ENCODE measurements at regions not wholly inside any gene's neighbourhood (a gene's known extent, or its start where the extent isn't known, plus 50 kb on each side); places are given as distances from the start of the nearest gene placed in this dataset.

DNA sequence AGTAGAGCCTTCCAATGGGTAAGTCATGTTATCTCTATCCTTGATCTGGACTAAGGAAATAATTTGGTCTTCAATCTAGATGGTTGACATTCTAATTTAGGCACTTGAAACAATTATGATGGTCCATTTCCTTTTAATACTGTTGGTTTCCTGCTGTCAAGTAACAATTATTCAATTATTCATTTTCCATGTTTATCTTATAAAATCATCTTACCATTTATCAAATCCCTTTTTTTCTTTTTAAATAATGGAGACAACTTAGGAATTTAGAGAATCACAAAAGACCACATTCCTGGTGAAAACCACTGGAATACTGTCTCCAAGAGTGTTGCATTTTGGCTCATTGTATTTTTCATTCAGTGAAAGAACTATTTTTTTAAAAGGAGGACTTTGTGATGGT lies 148.7 kb upstream of the CTSO start:
- no peaks in the 10 kb centered on the region for H3K36me3 ChIP-seq
- no peaks in the 10 kb centered on the region for H3K27me3 ChIP-seq (replicated peaks in 1 of 7)
- H3K9me3 ChIP-seq = no peaks in the 10 kb centered on the region
- no peak for DNase-seq
- TF ChIP-seq, protein P1, sequence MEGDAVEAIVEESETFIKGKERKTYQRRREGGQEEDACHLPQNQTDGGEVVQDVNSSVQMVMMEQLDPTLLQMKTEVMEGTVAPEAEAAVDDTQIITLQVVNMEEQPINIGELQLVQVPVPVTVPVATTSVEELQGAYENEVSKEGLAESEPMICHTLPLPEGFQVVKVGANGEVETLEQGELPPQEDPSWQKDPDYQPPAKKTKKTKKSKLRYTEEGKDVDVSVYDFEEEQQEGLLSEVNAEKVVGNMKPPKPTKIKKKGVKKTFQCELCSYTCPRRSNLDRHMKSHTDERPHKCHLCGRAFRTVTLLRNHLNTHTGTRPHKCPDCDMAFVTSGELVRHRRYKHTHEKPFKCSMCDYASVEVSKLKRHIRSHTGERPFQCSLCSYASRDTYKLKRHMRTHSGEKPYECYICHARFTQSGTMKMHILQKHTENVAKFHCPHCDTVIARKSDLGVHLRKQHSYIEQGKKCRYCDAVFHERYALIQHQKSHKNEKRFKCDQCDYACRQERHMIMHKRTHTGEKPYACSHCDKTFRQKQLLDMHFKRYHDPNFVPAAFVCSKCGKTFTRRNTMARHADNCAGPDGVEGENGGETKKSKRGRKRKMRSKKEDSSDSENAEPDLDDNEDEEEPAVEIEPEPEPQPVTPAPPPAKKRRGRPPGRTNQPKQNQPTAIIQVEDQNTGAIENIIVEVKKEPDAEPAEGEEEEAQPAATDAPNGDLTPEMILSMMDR (IDR thresholded peaks at IDR 0.05 in 8 of 11, conservative IDR thresholded peaks at IDR 0.05 in 3 of 11) = no peak
- TF ChIP-seq POLR2AphosphoS5 (IDR thresholded peaks at IDR 0.05) (no peak), POLR2A (IDR thresholded peaks at IDR 0.05) (no peak)
- intact Hi-C loops (cut with DNase I; ENCODE audit: low total_unique reads) = no loop called here
- H3K27ac ChIP-seq = no peak overlapping the region
- H3K4me1 ChIP-seq = no peaks in the 10 kb centered on the region
- no peak overlapping the region for H3K4me3 ChIP-seq

DNA sequence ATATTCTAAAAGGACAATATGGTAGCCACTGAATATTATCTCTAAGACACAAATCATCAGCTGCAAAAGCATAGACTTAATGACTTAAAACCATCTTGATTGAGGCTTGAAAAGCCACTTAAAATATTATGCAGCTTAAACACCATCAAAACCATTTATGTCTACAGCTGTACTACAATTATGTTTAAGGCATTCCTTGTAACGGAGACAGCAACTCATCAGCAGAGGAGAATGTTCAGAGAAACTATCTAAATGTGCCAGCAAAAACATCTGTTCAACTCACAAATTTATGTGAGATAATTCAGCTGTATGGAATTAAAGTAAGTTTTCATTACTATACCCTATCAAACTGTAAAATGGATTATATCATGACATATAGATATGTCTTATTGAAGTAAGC lies 147.9 kb upstream of the CTSO start:
- WGBS, 5 donors = 71 to 82% (median 75%) methylated on average over 1 of the region's 1 CpG
- Histone ChIP-seq H3K9me3 (no peaks in the 10 kb centered on the region), H3K27ac (no peak overlapping the region), H3K4me3 (no peak overlapping the region), H3K27me3 (replicated peaks in 1 of 7) (no peaks in the 10 kb centered on the region), H3K4me1 (no peaks in the 10 kb centered on the region), H3K36me3 (no peaks in the 10 kb centered on the region)
- DNase-seq = no peak
- intact Hi-C loops (cut with DNase I; ENCODE audit: low total_unique reads) = no loop called here
- TF ChIP-seq POLR2A (IDR thresholded peaks at IDR 0.05) (no peak), POLR2AphosphoS5 (IDR thresholded peaks at IDR 0.05) (no peak)
- TF ChIP-seq, protein P1 (IDR thresholded peaks at IDR 0.05 in 8 of 11, conservative IDR thresholded peaks at IDR 0.05 in 3 of 11) = no peak

DNA sequence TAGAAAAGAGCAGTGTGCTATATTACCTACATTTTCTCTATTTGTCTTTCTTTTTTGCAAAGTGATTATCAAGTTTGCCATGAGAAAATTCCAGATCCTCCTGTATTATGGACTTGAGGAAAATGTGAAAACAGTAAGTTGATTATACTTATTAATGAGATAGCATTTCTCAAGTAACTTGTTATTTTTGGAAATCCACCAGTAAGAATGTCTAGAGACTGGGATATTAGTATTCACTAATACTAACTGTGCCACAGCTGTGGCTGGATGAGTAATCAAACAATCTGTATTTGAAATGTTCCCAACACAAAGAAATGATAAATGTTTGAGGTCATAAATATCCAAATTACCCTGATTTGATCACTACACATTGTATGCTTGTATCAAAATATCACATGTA lies 147.0 kb upstream of the CTSO start:
- no peak overlapping the region for H3K4me3 ChIP-seq

DNA sequence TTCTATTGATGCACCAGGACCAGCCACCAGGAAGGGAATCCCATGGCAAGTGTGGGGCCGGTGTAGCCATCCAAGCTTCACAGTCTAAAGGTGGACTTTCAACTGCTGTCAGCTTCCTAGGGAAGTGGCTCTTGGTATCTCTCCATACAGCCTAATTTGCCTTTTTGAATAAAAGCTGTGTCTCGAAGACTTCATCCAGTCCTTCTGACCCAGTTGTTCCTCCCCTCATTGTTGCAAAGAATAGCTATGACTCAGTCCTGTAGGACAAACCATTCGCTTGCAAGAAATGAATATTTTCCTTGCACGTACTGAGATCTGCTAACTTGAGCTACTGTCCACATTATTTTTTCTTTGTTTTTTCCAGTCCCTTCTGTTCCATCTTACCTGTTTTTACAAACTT lies 145.1 kb upstream of the CTSO start:
- Histone ChIP-seq H3K9me3 (no peaks in the 10 kb centered on the region), H3K4me1 (no peaks in the 10 kb centered on the region), H3K36me3 (no peaks in the 10 kb centered on the region), H3K27ac (no peak overlapping the region), H3K27me3 (replicated peaks in 1 of 7) (no peaks in the 10 kb centered on the region), H3K4me3 (no peak overlapping the region)
- no peak for DNase-seq
- no peak for TF ChIP-seq POLR2AphosphoS5 (IDR thresholded peaks at IDR 0.05)
- TF ChIP-seq POLR2A (IDR thresholded peaks at IDR 0.05) = no peak
- TF ChIP-seq, protein P1 (IDR thresholded peaks at IDR 0.05 in 8 of 11, conservative IDR thresholded peaks at IDR 0.05 in 3 of 11) = no peak
- intact Hi-C loops (cut with DNase I; ENCODE audit: low total_unique reads) = no loop called here
- 73 to 89% (median 75%) methylated on average over 4 of the region's 4 CpGs for WGBS, 5 donors

More for the DNA sequence above, 147.0 kb upstream of the CTSO start:
- TF ChIP-seq, protein P1 (IDR thresholded peaks at IDR 0.05 in 8 of 11, conservative IDR thresholded peaks at IDR 0.05 in 3 of 11) = no peak
- TF ChIP-seq POLR2A (IDR thresholded peaks at IDR 0.05) (no peak), POLR2AphosphoS5 (IDR thresholded peaks at IDR 0.05) (no peak)
- no peak for DNase-seq
- Histone ChIP-seq H3K36me3 (no peaks in the 10 kb centered on the region), H3K4me1 (no peaks in the 10 kb centered on the region), H3K27ac (no peak overlapping the region), H3K27me3 (replicated peaks in 1 of 7) (no peaks in the 10 kb centered on the region), H3K9me3 (no peaks in the 10 kb centered on the region)
- intact Hi-C loops (cut with DNase I; ENCODE audit: low total_unique reads) = no loop called here

Measured in spleen (tissue), 11 donors.